ENCODE measurements at regions not wholly inside any gene's neighbourhood (a gene's known extent, or its start where the extent isn't known, plus 50 kb on each side); places are given as distances from the start of the nearest gene placed in this dataset.

DNA sequence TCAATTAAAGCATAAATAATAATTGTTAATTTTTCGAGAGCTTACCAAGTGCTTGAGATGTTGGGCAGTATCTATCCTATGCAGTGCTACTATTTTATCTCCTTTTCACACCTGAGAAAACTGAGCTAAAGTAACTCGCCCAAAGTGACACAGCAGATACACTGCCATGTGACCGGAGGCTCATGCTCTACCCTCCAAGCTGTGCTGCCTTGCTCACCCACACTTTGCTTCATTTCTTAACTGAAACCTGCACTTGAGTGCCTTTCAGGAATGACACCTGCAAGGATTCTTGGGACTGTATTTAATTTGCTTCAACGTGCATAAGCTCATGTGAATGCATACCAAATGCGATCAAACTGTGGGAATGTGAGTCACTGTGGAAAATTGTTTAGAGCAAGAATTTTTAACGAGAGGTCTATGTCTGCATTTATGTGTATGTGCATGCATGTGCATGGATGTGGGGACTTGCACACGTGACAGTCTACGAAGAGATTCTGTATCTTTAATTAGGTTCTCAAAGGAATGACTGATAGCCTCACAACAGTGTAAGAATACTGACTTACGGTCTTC lies 119.2 kb downstream of the ADCYAP1R1 start:
- DNase-seq, result no peak

Measured in NCI-H226 (cell line).